HG03064 (cell line): ENCODE measurements at regions not wholly inside any gene's neighbourhood (a gene's known extent, or its start where the extent isn't known, plus 50 kb on each side); places are given as distances from the start of the nearest gene placed in this dataset.

Source experiments
- ATAC-seq: cut with Tn5 transposase; IDR thresholded peaks from one replicate; pipeline ENCODE4 v1.9.1; 2021; ENCODE audit warnings: low read depth; ENCODE audit not compliant: unreplicated experiment

GRCh38 chr2:226680719-226681118 lies 118.9 kb downstream of the IRS1 start:
- no peak for ATAC-seq

GRCh38 chr2:226679389-226680065 lies 120.1 kb downstream of the IRS1 start:
- no peak for ATAC-seq

- no peak for ATAC-seq
These were observed 121.2 kb downstream of the IRS1 start for GRCh38 chr2:226678422-226678821.

- ATAC-seq = no peak
These were observed 122.5 kb downstream of the IRS1 start for GRCh38 chr2:226677080-226677479.

- no peak for ATAC-seq
These were observed 123.0 kb downstream of the IRS1 start for GRCh38 chr2:226676618-226677017.

- no peak for ATAC-seq
These were observed 125.5 kb downstream of the IRS1 start for GRCh38 chr2:226674123-226674522.

- ATAC-seq = no peak
These were observed 126.3 kb downstream of the IRS1 start for GRCh38 chr2:226673314-226673723.

GRCh38 chr2:226671141-226671676 lies 128.4 kb downstream of the IRS1 start:
- ATAC-seq = no peak

- ATAC-seq = no peak
These were observed 129.7 kb downstream of the IRS1 start for GRCh38 chr2:226669905-226670304.

GRCh38 chr2:226669249-226669648 lies 130.4 kb downstream of the IRS1 start:
- no peak for ATAC-seq

- ATAC-seq = no peak
These were observed 131.9 kb downstream of the IRS1 start for GRCh38 chr2:226667736-226668135.

GRCh38 chr2:226665306-226665831 lies 134.3 kb downstream of the IRS1 start:
- no peak for ATAC-seq

GRCh38 chr2:226664661-226665060 lies 135.0 kb downstream of the IRS1 start:
- ATAC-seq = no peak

GRCh38 chr2:226664140-226664539 lies 135.5 kb downstream of the IRS1 start:
- ATAC-seq = no peak

- ATAC-seq = no peak
These were observed 137.7 kb downstream of the IRS1 start for GRCh38 chr2:226661789-226662545.

GRCh38 chr2:226660526-226660925 lies 139.1 kb downstream of the IRS1 start:
- ATAC-seq = no peak

- no peak for ATAC-seq
These were observed 139.5 kb downstream of the IRS1 start for GRCh38 chr2:226660124-226660523.

GRCh38 chr2:226659410-226659809 lies 140.2 kb downstream of the IRS1 start:
- ATAC-seq = no peak

GRCh38 chr2:226658555-226658954 lies 141.1 kb downstream of the IRS1 start:
- no peak for ATAC-seq

- no peak for ATAC-seq
These were observed 142.1 kb downstream of the IRS1 start for GRCh38 chr2:226657340-226658053.

GRCh38 chr2:226656367-226656766 lies 143.3 kb downstream of the IRS1 start:
- ATAC-seq = no peak
